Activated naive CD8-positive, alpha-beta T cell treated with anti-CD3 and anti-CD28 coated beads, Interleukin-2, amount 10 ng/mL, durations not matched to agents 7 days and 5 days (primary cell): ENCODE measurements at regions not wholly inside any gene's neighbourhood (a gene's known extent, or its start where the extent isn't known, plus 50 kb on each side); places are given as distances from the start of the nearest gene placed in this dataset.

Experiments
- ATAC-seq: fragments of 150-1000 bp; cut with Tn5 transposase; one replicate; pipeline ENCODE4 v1.10.0; 2021; ENCODE audit warnings: low read depth, moderate library complexity
- POLR2A ChIA-PET: fragments of 350-600 bp; sonication (Branson Sonifier 250); formaldehyde crosslinking; loops from one replicate; lab custom pipeline; 2021; ENCODE audit warnings: antibody characterized with exemption; lab: Charles Lee
- DNase-seq: peaks from one replicate; pipeline ENCODE4 v3.0.0; 2021
- H3K27ac Mint-ChIP-seq: one replicate; pipeline ENCODE4 v1.8.0; 2022; ENCODE audit warnings: mild to moderate bottlenecking, mixed read lengths
- H3K27me3 Mint-ChIP-seq: one replicate; pipeline ENCODE4 v1.8.0; 2022; ENCODE audit warnings: mild to moderate bottlenecking, moderate library complexity, mixed read lengths
- H3K36me3 Mint-ChIP-seq: one replicate; pipeline ENCODE4 v1.8.0; 2021; ENCODE audit warnings: mild to moderate bottlenecking, mixed read lengths
- H3K4me1 Mint-ChIP-seq: one replicate; pipeline ENCODE4 v1.8.0; 2021; ENCODE audit warnings: mixed read lengths
- H3K4me3 Mint-ChIP-seq: one replicate; pipeline ENCODE4 v1.8.0; 2022; ENCODE audit warnings: mild to moderate bottlenecking, moderate library complexity, mixed read lengths
- H3K9me3 Mint-ChIP-seq: one replicate; pipeline ENCODE4 v1.8.0; 2021; ENCODE audit warnings: mixed read lengths

DNA sequence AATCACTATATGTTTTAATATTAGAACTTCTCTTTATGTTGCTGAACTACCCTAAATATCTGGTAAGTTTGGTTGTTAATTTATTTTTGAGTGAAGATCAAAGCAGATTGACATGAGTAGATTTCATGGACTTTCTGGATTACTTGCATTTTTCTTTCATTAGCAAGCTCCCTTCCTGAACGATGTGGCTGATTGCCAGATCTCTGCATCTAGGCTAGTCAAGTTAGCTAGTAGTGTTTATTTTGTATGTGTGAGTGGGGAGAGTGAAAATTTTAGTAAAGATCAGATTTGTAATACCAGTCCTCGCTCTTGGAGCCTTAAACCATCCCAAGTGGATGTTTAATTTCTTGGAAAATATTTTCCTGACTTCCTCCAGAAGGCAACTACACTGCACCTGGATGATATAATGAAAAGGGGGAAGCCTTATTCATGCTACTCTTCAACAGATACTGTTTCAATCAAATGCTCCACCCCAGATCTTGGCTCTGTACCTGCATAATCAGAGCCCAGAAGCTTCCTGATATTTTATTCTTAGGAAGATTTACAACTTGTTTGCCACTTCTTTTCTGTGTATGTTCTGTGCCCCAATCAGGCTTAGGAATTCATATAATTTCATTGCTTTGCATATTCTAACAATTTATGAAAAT lies 143.2 kb upstream of the GRIA4 start:
- POLR2A ChIA-PET: no interaction called here
- Mint-ChIP-seq H3K27me3 (no peaks in the 10 kb centered on the region), H3K36me3 (no peaks in the 10 kb centered on the region), H3K4me1 (no peaks in the 10 kb centered on the region), H3K4me3 (no peak overlapping the region), H3K27ac (no peak overlapping the region), H3K9me3 (no peaks in the 10 kb centered on the region)
- no peak for ATAC-seq
- DNase-seq: no peak

DNA sequence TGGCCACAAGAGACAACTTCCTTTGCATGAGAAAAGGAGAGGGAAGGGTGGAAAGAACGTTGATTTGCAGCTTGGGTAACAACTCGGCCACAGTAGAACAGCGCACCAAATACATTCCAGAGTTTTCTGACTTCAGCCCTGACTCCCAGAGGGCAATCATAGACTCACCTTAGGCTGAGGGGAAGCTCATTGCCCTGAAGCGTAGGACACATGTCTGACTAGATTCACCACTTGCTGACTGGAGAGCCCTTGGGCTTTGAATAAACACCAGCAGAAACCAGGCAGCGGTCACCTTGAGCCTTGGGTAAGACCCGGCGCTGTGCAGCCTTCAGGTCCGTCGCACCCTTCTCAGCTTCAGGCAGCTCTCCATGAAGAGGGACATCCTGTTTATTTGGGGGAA lies 151.8 kb upstream of the GRIA4 start:
- POLR2A ChIA-PET: no interaction called here
- no peak for DNase-seq
- H3K36me3 Mint-ChIP-seq: no peaks in the 10 kb centered on the region
- H3K4me3 Mint-ChIP-seq: no peak overlapping the region
- H3K27me3 Mint-ChIP-seq: peaks cover 4% of the 10 kb centered on the region
- no peak overlapping the region for H3K27ac Mint-ChIP-seq
- no peaks in the 10 kb centered on the region for H3K4me1 Mint-ChIP-seq
- no peak for ATAC-seq
- no peaks in the 10 kb centered on the region for H3K9me3 Mint-ChIP-seq

DNA sequence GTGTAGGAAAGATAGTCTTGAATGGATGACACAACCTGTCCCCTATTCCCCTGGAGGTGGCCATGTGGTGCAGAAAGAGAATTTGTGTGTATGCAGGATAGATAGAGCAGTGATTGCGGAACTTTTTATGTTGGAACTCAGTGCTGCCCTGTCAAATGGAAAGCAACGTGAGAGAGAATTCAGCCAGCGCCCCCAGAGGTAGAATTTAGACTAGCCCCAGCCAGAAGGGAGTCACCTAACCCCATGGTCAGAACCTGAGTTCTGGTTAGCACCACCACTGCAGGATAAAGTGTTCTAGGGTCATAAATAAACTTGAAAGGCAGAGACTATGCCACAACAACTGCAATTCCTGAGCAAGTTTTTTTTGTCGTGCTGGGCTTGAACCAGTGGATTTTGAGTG lies 152.9 kb upstream of the GRIA4 start:
- POLR2A ChIA-PET: no interaction called here
- no peak for ATAC-seq
- Mint-ChIP-seq H3K4me3 (no peak overlapping the region), H3K27me3 (peaks cover 4% of the 10 kb centered on the region), H3K9me3 (no peaks in the 10 kb centered on the region), H3K4me1 (no peaks in the 10 kb centered on the region), H3K36me3 (no peaks in the 10 kb centered on the region), H3K27ac (no peak overlapping the region)
- DNase-seq: no peak

DNA sequence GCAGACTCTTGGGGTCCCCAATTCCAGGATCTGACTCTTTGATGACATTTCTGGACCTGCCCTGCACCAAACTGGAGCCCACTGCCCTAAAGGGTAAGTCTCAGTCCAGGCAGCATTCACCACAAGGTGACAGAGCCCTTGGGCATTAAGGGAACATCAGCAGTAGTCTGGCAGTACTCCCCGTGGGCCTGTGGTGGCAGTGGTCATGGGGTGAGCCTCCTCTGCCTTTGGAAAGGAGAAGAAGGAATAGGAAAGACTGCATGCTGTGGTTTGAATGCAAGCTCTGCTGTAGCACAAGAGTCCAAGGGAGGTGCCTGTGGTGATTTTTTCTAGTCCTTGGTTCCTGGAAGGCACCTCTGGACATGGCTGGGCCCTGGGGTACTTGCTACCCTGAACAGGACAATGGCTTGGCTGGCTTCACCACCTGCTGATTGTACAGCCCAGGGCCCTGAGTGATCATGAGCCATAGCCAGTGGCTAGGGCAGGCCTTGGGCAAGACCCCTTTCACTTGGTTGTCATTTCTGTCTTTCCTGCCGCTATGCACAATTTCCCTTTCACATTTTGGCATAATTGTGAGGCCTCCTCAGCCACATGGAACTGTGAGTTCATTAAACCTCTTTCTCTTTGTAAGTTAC lies 160.7 kb upstream of the GRIA4 start:
- H3K27ac Mint-ChIP-seq: no peak overlapping the region
- H3K4me1 Mint-ChIP-seq: no peaks in the 10 kb centered on the region
- H3K36me3 Mint-ChIP-seq: no peaks in the 10 kb centered on the region
- POLR2A ChIA-PET: no interaction called here
- ATAC-seq (no peak), DNase-seq (no peak)
- H3K9me3 Mint-ChIP-seq: peaks cover 1% of the 10 kb centered on the region
- H3K4me3 Mint-ChIP-seq: no peak overlapping the region
- no peaks in the 10 kb centered on the region for H3K27me3 Mint-ChIP-seq

DNA sequence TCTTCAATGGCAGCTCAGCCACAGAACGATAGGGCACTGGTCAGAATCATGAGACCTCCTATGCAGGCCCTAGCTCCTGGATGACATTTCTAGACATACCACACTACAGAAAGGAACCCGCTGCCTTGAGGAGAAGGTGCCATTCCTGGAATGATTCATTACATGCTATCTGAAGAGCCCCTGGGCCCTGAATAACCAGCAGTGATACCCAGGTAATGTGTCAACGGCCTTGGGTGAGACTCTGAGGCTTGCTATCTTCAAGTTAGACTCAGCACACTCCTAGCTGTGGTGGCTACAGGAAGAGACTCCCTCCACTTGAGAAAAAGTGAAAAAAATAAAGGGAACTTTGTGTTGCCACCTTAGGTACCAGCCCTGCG lies 161.2 kb upstream of the GRIA4 start:
- Mint-ChIP-seq H3K27ac (no peak overlapping the region), H3K4me3 (no peak overlapping the region), H3K27me3 (no peaks in the 10 kb centered on the region), H3K4me1 (no peaks in the 10 kb centered on the region), H3K36me3 (no peaks in the 10 kb centered on the region), H3K9me3 (peaks cover 1% of the 10 kb centered on the region)
- POLR2A ChIA-PET: no interaction called here
- ATAC-seq (no peak), DNase-seq (no peak)

DNA sequence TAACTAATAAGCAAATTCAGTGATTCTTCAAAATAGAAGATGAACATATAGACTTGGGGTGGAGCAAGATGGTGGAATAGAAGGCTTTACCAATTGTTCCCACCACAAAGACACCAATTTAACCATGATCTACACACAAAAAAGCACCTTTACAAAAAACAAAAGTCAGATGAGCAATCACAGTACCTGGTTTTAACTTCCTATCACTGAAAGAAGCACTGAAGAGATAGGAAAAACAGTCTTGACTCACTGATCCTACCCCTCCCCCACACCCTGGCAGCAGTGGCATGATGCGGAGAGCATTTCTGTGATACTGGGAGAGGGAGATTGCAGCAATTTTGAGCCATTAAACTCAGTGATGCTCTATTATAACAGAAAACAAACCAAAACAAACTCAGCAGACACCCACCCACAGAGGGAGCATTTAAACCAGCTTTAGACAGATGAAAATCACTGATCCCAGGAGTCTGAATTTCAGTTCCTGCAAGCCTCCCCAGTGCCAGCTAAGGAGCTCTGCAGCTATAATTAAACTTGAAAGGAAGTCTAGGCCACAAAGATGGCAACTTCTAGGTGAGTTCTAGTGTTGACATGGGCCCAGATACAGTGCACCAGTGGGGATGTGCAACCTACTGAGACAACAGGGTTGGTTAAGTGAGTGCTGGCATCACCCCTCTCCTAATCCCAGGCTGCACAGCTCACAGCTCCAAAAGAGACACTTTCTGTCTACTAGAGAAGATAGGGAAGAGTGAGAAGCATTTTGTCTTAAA lies 161.8 kb upstream of the GRIA4 start:
- Mint-ChIP-seq H3K4me1 (no peaks in the 10 kb centered on the region), H3K27ac (no peak overlapping the region), H3K4me3 (no peak overlapping the region), H3K36me3 (no peaks in the 10 kb centered on the region), H3K27me3 (no peaks in the 10 kb centered on the region), H3K9me3 (peaks cover 1% of the 10 kb centered on the region)
- POLR2A ChIA-PET: no interaction called here
- ATAC-seq (no peak), DNase-seq (no peak)

DNA sequence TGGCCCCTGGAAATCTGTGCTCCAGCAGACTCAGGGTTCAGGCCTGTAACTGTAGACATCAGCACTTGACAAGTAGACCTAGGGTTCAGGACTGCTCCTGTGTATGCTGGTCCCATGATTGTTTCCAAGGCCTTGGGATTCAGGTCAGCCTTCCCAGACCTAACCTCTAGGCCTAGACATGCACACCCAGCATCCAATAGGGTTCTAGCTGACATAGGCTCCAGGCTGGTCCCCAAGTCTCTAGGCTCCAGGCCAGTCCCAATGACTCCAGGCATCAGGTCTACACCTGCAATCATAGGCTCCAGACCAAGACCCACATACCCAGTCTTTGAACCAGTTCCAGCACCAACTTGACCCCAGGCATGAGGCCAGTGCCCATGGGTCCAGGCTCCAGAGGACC lies 166.2 kb upstream of the GRIA4 start:
- Mint-ChIP-seq H3K4me1 (no peaks in the 10 kb centered on the region), H3K36me3 (no peaks in the 10 kb centered on the region), H3K27ac (no peak overlapping the region), H3K27me3 (no peaks in the 10 kb centered on the region), H3K4me3 (no peak overlapping the region), H3K9me3 (peaks cover 1% of the 10 kb centered on the region)
- POLR2A ChIA-PET: no interaction called here
- DNase-seq: no peak
- no peak for ATAC-seq

DNA sequence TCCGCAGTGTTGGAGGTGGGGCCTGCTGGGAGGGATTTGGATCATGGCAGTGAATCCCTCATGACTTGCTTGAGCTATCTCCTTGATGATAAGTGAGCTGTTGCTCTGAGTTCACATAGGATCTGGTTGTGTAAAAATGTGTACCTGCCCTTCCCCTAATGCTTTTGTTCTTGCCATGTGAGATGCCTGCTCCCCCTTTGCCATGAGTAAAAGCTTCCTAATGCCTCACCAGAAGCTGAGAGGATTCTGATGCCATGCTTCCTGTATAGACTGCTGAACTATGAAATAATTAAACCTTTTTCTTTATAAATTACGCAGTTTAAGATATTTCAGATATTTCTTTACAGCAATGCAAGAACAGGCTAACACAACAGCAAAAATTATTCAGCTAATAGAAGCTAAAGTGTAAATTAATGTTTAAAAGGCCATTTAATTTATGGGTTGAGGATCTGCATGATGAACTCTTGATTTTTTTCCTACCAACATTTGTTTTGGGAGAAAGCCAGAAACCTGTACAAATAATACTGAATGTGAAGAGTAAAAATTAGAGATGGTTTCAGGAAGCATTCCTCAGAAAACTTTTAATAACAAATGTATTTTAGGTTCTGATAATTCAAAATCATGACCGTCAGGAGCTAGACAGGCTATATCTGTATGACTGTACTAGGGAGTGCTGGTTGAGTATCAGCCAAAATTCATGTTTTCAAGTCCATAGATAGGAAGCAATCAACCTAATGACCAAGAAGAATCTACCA lies 177.5 kb upstream of the GRIA4 start:
- H3K4me3 Mint-ChIP-seq: no peak overlapping the region
- no peak for ATAC-seq
- no peak overlapping the region for H3K27ac Mint-ChIP-seq
- no peaks in the 10 kb centered on the region for H3K27me3 Mint-ChIP-seq
- POLR2A ChIA-PET: no interaction called here
- no peaks in the 10 kb centered on the region for H3K4me1 Mint-ChIP-seq
- DNase-seq: no peak
- no peaks in the 10 kb centered on the region for H3K9me3 Mint-ChIP-seq
- no peaks in the 10 kb centered on the region for H3K36me3 Mint-ChIP-seq

DNA sequence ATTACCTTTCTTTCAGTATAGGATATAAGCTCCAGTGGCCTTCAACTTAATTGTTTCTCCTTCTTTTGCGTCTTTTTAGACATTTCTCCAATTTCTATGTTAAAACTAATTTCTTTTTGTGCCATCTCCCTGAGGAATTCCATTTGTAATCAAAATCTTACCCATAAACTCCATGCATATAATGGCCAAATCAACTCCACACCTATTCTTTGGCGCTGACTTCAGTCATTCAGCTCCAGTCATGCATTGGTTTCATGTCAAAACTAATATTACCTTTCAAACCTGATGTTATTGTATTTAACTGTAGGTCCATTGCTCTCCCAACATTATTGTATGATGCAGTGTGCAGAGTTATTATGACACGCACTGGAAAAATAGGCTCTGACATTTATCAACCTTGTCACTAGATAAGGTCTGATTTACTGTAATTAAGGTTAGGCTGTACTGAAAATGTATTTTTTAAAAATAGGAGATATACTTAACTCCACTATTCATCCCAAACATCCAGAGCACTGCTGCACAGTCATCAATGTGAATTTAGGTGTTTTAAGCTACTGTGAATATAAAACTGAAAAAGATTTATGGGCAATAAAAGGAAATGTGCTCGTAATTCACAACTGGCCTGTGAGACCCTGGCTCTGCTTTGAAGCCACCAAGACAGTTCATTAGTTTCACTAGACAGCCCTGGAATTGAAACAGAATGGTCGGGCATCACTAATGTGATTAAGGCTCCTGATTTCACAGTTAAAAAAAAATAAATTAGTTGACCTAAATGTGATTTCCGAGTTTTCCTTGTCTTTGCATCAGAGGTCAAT lies 180.6 kb upstream of the GRIA4 start:
- DNase-seq (no peak), ATAC-seq (no peak)
- no peaks in the 10 kb centered on the region for H3K9me3 Mint-ChIP-seq
- H3K27me3 Mint-ChIP-seq: no peaks in the 10 kb centered on the region
- POLR2A ChIA-PET: no interaction called here
- H3K4me3 Mint-ChIP-seq: no peak overlapping the region
- H3K36me3 Mint-ChIP-seq: no peaks in the 10 kb centered on the region
- no peaks in the 10 kb centered on the region for H3K4me1 Mint-ChIP-seq
- H3K27ac Mint-ChIP-seq: no peak overlapping the region

DNA sequence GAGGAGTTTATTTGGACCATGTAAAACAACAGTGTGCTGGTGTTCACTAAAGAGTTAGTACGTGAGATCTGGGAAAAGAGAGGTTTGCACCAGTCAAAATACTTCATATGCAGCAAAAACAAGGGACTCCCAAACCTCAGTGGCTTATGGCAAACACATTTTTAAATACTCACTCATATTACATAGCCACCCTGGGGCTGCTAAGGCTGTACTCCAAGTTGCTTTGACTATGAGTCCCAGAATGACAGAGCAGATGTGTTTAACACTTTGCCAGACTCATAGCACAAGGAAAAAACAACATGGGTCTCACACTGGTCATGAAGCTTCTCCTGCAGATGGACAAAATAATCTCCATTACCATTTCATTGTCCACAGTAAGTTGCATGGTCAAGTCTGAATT lies 202.8 kb upstream of the GRIA4 start:
- POLR2A ChIA-PET: no interaction called here
- ATAC-seq: no peak
- no peak for DNase-seq
- H3K27me3 Mint-ChIP-seq: no peaks in the 10 kb centered on the region
- H3K36me3 Mint-ChIP-seq: no peaks in the 10 kb centered on the region
- no peak overlapping the region for H3K27ac Mint-ChIP-seq
- no peaks in the 10 kb centered on the region for H3K9me3 Mint-ChIP-seq
- no peak overlapping the region for H3K4me3 Mint-ChIP-seq
- no peaks in the 10 kb centered on the region for H3K4me1 Mint-ChIP-seq

DNA sequence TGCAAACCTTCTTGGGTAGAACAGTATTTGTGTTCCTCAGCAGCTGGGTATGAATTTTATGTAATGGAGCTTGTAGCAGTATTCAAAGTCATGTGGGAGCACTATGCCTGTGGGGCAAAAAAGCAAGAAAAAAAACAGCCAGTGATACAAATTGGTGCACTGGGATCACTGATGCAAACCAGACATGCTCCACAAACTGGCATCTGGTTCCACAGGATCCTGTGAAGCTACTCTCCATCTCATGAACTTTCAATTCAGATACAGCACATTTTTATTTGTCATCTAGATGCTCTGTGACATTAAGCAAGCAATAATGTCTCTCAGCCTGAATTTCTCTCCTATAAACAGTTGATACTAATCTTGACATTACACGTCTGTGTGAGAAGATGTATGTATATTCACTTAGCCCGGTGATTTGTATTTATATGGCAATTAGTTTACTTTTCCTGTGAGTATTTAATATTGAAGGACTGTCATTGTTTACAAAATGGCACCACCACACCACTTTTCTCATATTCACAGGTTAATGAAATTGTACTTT lies 208.5 kb upstream of the GRIA4 start:
- ATAC-seq (no peak), DNase-seq (no peak)
- no peaks in the 10 kb centered on the region for H3K36me3 Mint-ChIP-seq
- H3K27ac Mint-ChIP-seq: no peak overlapping the region
- H3K27me3 Mint-ChIP-seq: no peaks in the 10 kb centered on the region
- H3K4me1 Mint-ChIP-seq: no peaks in the 10 kb centered on the region
- H3K9me3 Mint-ChIP-seq: no peaks in the 10 kb centered on the region
- POLR2A ChIA-PET: no interaction called here
- no peak overlapping the region for H3K4me3 Mint-ChIP-seq

DNA sequence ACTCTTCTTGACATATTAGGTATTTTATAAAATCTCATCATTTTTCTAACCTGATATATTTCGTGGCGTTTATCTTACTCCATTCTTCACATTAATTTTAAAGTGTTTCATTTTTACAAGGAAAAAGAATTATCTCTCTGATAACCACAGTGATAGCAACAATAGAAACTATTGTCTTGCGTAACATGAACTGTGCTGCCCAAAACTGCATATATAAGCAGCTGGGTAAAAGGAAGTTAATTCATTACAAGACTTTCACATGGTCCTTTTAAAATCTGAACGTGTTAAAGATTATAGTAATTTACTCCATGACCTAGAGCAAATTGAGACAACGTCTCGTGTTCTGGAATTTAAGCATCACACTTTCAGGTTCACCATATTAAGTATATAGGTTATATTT lies 210.4 kb upstream of the GRIA4 start:
- ATAC-seq: no peak
- POLR2A ChIA-PET: no interaction called here
- Mint-ChIP-seq H3K27ac (no peak overlapping the region), H3K9me3 (no peaks in the 10 kb centered on the region), H3K36me3 (no peaks in the 10 kb centered on the region), H3K4me1 (no peaks in the 10 kb centered on the region), H3K27me3 (no peaks in the 10 kb centered on the region), H3K4me3 (no peak overlapping the region)
- no peak for DNase-seq

DNA sequence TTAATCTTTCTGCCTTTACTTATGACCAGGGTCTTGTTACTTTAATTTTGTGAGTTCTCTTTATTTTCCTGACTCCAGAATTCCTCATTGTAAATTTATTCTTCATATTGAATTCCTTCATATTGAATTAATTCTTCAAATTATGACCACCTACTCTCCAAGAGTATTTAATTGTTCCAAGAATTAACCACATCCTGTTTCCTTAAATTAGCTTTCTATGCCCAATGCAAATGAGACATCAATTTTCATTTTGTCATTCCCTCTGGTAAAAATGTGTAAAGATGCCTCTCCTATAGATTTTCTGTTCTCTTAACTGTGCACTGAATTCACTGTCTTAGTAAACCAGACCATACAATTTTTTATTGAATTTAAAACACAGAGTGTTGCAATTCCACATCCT lies 211.2 kb upstream of the GRIA4 start:
- H3K27ac Mint-ChIP-seq: no peak overlapping the region
- ATAC-seq: no peak
- no peak for DNase-seq
- POLR2A ChIA-PET: no interaction called here
- no peaks in the 10 kb centered on the region for H3K36me3 Mint-ChIP-seq
- H3K4me3 Mint-ChIP-seq: no peak overlapping the region
- no peaks in the 10 kb centered on the region for H3K9me3 Mint-ChIP-seq
- H3K4me1 Mint-ChIP-seq: no peaks in the 10 kb centered on the region
- no peaks in the 10 kb centered on the region for H3K27me3 Mint-ChIP-seq
